Osteoblast (primary cell): ENCODE measurements at regions not wholly inside any gene's neighbourhood (a gene's known extent, or its start where the extent isn't known, plus 50 kb on each side); places are given as distances from the start of the nearest gene placed in this dataset.

Experiments
- DNase-seq: peaks from one replicate; pipeline ENCODE4 v3.0.0; 2011; ENCODE audit warnings: low spot score, mixed read lengths; ENCODE audit not compliant: insufficient read length; ENCODE audit errors: missing footprints
- H2AFZ ChIP-seq: 2 replicates; pipeline ENCODE4 v1.6.0; 2011; ENCODE audit warnings: mild to moderate bottlenecking, low read length
- H3K27ac ChIP-seq: 2 replicates; pipeline ENCODE4 v1.5.1; 2011; ENCODE audit warnings: mild to moderate bottlenecking, low read depth, low read length, moderate library complexity
- H3K27me3 ChIP-seq: 2 replicates; pipeline ENCODE4 v1.6.0; 2012; ENCODE audit warnings: mild to moderate bottlenecking, control low read depth, inconsistent platforms, low read length, moderate library complexity; ENCODE audit not compliant: insufficient read depth
- H3K36me3 ChIP-seq: 2 replicates; pipeline ENCODE4 v1.5.1; 2011; ENCODE audit warnings: mild to moderate bottlenecking, low read length, control low read depth, moderate library complexity; ENCODE audit not compliant: insufficient read depth
- H3K4me1 ChIP-seq: 2 replicates; pipeline ENCODE4 v1.5.1; 2011; ENCODE audit warnings: mild to moderate bottlenecking, low read length, control low read depth, moderate library complexity; ENCODE audit not compliant: insufficient read depth
- H3K4me2 ChIP-seq: 2 replicates; pipeline ENCODE4 v1.6.0; 2011; ENCODE audit warnings: mild to moderate bottlenecking, low read length; ENCODE audit not compliant: insufficient read depth
- H3K4me3 ChIP-seq: fragments of 200-600 bp; sonication (generic); 3 replicates; pipeline ENCODE4 v1.5.1; 2012; ENCODE audit warnings: mild to moderate bottlenecking, low read length, inconsistent platforms; ENCODE audit not compliant: insufficient read depth
- H3K79me2 ChIP-seq: 2 replicates; pipeline ENCODE4 v1.6.0; 2012; ENCODE audit warnings: mild to moderate bottlenecking, low read length, control low read depth, inconsistent platforms; ENCODE audit not compliant: insufficient read depth
- H3K9me3 ChIP-seq: 2 replicates; pipeline ENCODE4 v1.5.1; 2011; ENCODE audit warnings: low read depth, low read length, control low read depth
- H4K20me1 ChIP-seq: 2 replicates; pipeline ENCODE4 v1.6.0; 2012; ENCODE audit warnings: mild to moderate bottlenecking, low read length, control low read depth; ENCODE audit not compliant: insufficient read depth
- TF ChIP-seq, protein P1 (sequence below): IDR thresholded peaks from 2 replicates; pipeline ENCODE4 v1.5.1; 2011; ENCODE audit warnings: mild to moderate bottlenecking, low read depth, low read length, moderate library complexity; ENCODE audit errors: extremely low read depth

DNA sequence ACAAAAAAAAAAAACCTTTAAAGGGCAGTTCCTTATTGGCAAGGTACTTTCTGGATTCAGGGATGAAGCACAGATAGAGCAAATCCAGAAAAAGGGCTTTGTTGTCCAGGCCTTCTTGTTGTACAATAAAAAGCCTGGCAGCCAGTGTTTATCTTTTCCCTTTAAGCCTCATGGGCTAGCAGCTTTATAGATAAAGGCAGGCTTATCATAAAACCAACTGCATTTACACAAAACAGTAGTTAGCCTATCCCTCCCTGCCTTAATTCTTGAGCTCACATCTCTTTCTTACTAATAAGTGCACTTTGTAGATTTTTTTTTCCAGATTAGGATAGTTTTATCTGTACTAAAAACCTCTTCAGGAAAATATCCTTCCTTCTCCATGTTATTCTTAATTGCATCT lies 662.8 kb upstream of the CCDC54 start:
- Histone ChIP-seq H3K4me1 (peaks cover 21% of the 10 kb centered on the region), H4K20me1 (no peaks in the 10 kb centered on the region), H2AFZ (no peak overlapping the region), H3K9me3 (peaks cover 2% of the 10 kb centered on the region), H3K27me3 (no peaks in the 10 kb centered on the region), H3K36me3 (peaks cover 28% of the 10 kb centered on the region), H3K27ac (no peak overlapping the region), H3K79me2 (no peaks in the 10 kb centered on the region), H3K4me2 (no peak overlapping the region), H3K4me3 (no peak overlapping the region)
- TF ChIP-seq, protein P1, sequence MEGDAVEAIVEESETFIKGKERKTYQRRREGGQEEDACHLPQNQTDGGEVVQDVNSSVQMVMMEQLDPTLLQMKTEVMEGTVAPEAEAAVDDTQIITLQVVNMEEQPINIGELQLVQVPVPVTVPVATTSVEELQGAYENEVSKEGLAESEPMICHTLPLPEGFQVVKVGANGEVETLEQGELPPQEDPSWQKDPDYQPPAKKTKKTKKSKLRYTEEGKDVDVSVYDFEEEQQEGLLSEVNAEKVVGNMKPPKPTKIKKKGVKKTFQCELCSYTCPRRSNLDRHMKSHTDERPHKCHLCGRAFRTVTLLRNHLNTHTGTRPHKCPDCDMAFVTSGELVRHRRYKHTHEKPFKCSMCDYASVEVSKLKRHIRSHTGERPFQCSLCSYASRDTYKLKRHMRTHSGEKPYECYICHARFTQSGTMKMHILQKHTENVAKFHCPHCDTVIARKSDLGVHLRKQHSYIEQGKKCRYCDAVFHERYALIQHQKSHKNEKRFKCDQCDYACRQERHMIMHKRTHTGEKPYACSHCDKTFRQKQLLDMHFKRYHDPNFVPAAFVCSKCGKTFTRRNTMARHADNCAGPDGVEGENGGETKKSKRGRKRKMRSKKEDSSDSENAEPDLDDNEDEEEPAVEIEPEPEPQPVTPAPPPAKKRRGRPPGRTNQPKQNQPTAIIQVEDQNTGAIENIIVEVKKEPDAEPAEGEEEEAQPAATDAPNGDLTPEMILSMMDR = no peak
- DNase-seq = no peak

DNA sequence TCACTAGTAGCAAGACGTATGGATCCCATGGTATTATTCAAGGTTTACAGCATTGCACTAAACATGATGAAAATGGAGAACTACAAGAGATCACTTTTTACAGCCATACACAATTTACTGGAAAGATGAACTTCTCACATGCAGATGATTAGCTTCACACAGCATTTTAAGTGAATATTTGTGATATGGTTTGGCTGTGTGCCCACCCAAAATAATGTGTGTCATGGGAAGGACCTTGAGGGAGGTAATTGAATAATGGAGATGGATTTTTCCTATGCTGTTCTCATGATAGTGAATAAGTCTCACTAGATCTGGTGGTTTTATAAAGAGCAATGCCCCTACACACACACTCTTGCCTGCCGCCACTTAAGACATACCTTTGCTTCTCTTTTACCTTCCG lies 662.0 kb upstream of the CCDC54 start:
- Histone ChIP-seq H3K4me2 (no peak overlapping the region), H3K36me3 (peaks cover 28% of the 10 kb centered on the region), H3K27ac (no peak overlapping the region), H3K27me3 (no peaks in the 10 kb centered on the region), H3K4me1 (peaks cover 30% of the 10 kb centered on the region), H3K9me3 (peaks cover 2% of the 10 kb centered on the region), H3K4me3 (no peak overlapping the region), H3K79me2 (no peaks in the 10 kb centered on the region), H2AFZ (no peak overlapping the region), H4K20me1 (no peaks in the 10 kb centered on the region)
- no peak for DNase-seq
- TF ChIP-seq, protein P1 = no peak

DNA sequence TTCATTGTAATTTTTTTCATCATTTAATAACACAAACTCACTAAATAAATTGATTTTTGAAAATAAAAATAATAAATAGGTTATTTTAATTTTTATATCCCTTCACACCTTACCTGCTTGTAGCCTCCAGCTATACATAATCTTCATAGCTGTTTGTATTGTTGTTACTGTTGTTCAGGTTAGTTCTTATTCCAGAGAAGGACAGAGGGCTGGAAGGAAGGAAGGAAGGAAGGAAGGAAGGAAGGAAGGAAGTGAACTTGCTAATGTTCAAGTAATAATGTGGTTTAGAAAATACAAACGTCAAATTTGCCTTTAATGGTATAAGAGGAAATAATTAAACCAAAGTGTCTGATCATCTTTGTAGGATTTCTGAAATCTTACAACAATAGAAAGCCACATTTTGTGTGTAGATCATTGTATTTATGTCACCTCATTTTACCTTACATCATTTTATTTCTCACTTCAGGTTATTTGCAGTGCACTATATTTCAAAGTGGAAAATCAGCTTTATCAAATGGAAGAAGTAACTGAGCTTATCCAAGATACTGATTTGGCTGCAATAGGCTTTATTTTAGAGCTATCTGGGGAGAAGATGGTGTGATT lies 660.0 kb upstream of the CCDC54 start:
- Histone ChIP-seq H3K79me2 (no peaks in the 10 kb centered on the region), H4K20me1 (no peaks in the 10 kb centered on the region), H3K27ac (no peak overlapping the region), H2AFZ (no peak overlapping the region), H3K27me3 (no peaks in the 10 kb centered on the region), H3K4me3 (no peak overlapping the region), H3K36me3 (peaks cover 35% of the 10 kb centered on the region), H3K9me3 (peaks cover 2% of the 10 kb centered on the region), H3K4me1 (peaks cover 19% of the 10 kb centered on the region), H3K4me2 (no peak overlapping the region)
- TF ChIP-seq, protein P1 = no peak
- DNase-seq = no peak

DNA sequence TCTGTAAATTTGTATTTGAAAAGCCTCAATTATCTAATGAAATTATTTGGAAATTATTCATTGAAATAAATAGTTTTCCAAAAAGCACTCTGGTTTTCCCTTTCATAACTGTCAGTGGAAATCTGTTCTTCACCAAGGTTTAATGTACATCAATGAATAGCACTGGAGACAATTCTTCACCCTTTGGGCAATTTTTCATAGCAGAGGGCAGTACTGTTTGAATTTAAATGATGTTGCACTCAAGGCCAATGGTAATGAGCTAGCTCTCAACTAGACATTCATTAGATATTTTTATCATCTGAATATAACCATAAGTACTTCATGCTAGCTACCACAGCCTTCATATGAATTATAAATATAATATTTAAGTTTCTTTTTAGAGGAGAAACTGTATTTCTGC lies 658.2 kb upstream of the CCDC54 start:
- Histone ChIP-seq H3K4me3 (no peak overlapping the region), H3K4me1 (peaks cover 16% of the 10 kb centered on the region), H2AFZ (no peak overlapping the region), H3K79me2 (no peaks in the 10 kb centered on the region), H4K20me1 (no peaks in the 10 kb centered on the region), H3K27me3 (no peaks in the 10 kb centered on the region), H3K9me3 (peaks cover 2% of the 10 kb centered on the region), H3K36me3 (peaks cover 32% of the 10 kb centered on the region), H3K27ac (peak overlapping the region; percentile 43), H3K4me2 (no peak overlapping the region)
- DNase-seq = no peak
- TF ChIP-seq, protein P1 = no peak
